H9 (cell line): ENCODE measurements at regions not wholly inside any gene's neighbourhood (a gene's known extent, or its start where the extent isn't known, plus 50 kb on each side); places are given as distances from the start of the nearest gene placed in this dataset.

ENCODE experiments used
- DNase-seq: peaks from one replicate; pipeline ENCODE4 v3.0.0-alpha.2; 2017
- H2AFZ ChIP-seq: one replicate; pipeline ENCODE4 v1.6.1; 2013; ENCODE audit warnings: mild to moderate bottlenecking, low read length, control low read depth, moderate library complexity
- H2AK5ac ChIP-seq: 2 replicates; pipeline ENCODE4 v1.6.1; 2013; ENCODE audit warnings: low read length, control low read depth, mixed read lengths; ENCODE audit not compliant: insufficient read length
- H2BK120ac ChIP-seq: one replicate; pipeline ENCODE4 v1.6.1; 2013; ENCODE audit warnings: low read depth, mild to moderate bottlenecking, low read length, control low read depth, inconsistent platforms; ENCODE audit not compliant: poor library complexity, severe bottlenecking
- H2BK12ac ChIP-seq: 2 replicates; pipeline ENCODE4 v1.6.1; 2013; ENCODE audit warnings: low read length, control low read depth, mixed read lengths, low read depth; ENCODE audit not compliant: insufficient read length
- H2BK15ac ChIP-seq: 2 replicates; pipeline ENCODE4 v1.6.1; 2013; ENCODE audit warnings: low read depth, low read length, control low read depth
- H2BK20ac ChIP-seq: one replicate; pipeline ENCODE4 v1.6.1; 2013; ENCODE audit warnings: low read depth, mild to moderate bottlenecking, low read length, control low read depth, inconsistent platforms; ENCODE audit not compliant: poor library complexity, severe bottlenecking
- H2BK5ac ChIP-seq: 2 replicates; pipeline ENCODE4 v1.6.1; 2013; ENCODE audit warnings: low read length, control low read depth, mixed read lengths; ENCODE audit not compliant: insufficient read length
- H3K14ac ChIP-seq: 2 replicates; pipeline ENCODE4 v1.6.1; 2013; ENCODE audit warnings: low read length, control low read depth; ENCODE audit not compliant: insufficient read depth
- H3K18ac ChIP-seq: 2 replicates; pipeline ENCODE4 v1.6.1; 2013; ENCODE audit warnings: low read depth, mild to moderate bottlenecking, mixed read lengths, low read length, control low read depth; ENCODE audit not compliant: insufficient read length
- H3K23ac ChIP-seq: 2 replicates; pipeline ENCODE4 v1.6.1; 2013; ENCODE audit warnings: low read length, control low read depth, mixed read lengths, low read depth; ENCODE audit not compliant: insufficient read length
- H3K23me2 ChIP-seq: 2 replicates; pipeline ENCODE4 v1.6.1; 2013; ENCODE audit warnings: low read depth, mild to moderate bottlenecking, mixed read lengths, low read length, control low read depth; ENCODE audit not compliant: insufficient read length, poor library complexity, severe bottlenecking
- H3K27ac ChIP-seq: 2 replicates; pipeline ENCODE4 v1.5.1; 2013; ENCODE audit warnings: low read length, control low read depth, mixed read lengths, low read depth; ENCODE audit not compliant: insufficient read length
- H3K27me3 ChIP-seq: 2 replicates; pipeline ENCODE4 v1.6.1; 2013; ENCODE audit warnings: low read length, control low read depth, inconsistent platforms; ENCODE audit not compliant: insufficient read depth
- H3K4ac ChIP-seq: 2 replicates; pipeline ENCODE4 v1.6.1; 2013; ENCODE audit warnings: low read depth, mild to moderate bottlenecking, control low read depth, inconsistent platforms, low read length, moderate library complexity
- H3K4me1 ChIP-seq: 2 replicates; pipeline ENCODE4 v1.6.1; 2013; ENCODE audit warnings: low read length, control low read depth, inconsistent platforms; ENCODE audit not compliant: insufficient read depth
- H3K4me2 ChIP-seq: 2 replicates; pipeline ENCODE4 v1.6.1; 2013; ENCODE audit warnings: low read length, control low read depth, mixed read lengths; ENCODE audit not compliant: insufficient read length, insufficient read depth
- H3K56ac ChIP-seq: 2 replicates; pipeline ENCODE4 v1.6.1; 2013; ENCODE audit warnings: low read depth, mild to moderate bottlenecking, mixed read lengths, low read length, control low read depth; ENCODE audit not compliant: insufficient read length
- H3K79me1 ChIP-seq: 2 replicates; pipeline ENCODE4 v1.6.1; 2013; ENCODE audit warnings: low read depth, mild to moderate bottlenecking, moderate library complexity, low read length, control low read depth, inconsistent platforms; ENCODE audit not compliant: insufficient read depth, poor library complexity, severe bottlenecking
- H3K79me2 ChIP-seq: 2 replicates; pipeline ENCODE4 v1.6.1; 2013; ENCODE audit warnings: low read length, control low read depth, inconsistent platforms; ENCODE audit not compliant: insufficient read depth
- H3K9ac ChIP-seq: 2 replicates; pipeline ENCODE4 v1.6.1; 2013; ENCODE audit warnings: low read length, control low read depth, mixed read lengths; ENCODE audit not compliant: insufficient read length; ENCODE audit errors: extremely low read depth
- H3K9me3 ChIP-seq: one replicate; pipeline ENCODE4 v1.6.1; 2013; ENCODE audit warnings: low read depth, low read length, inconsistent platforms; ENCODE audit not compliant: control insufficient read depth
- H3T11ph ChIP-seq: one replicate; pipeline ENCODE4 v1.6.1; 2013; ENCODE audit warnings: mild to moderate bottlenecking, low read length, control low read depth, inconsistent platforms
- H4K20me1 ChIP-seq: one replicate; pipeline ENCODE4 v1.6.1; 2013; ENCODE audit not compliant: control insufficient read depth, insufficient read length, insufficient read depth
- H4K5ac ChIP-seq: 2 replicates; pipeline ENCODE4 v1.6.1; 2013; ENCODE audit warnings: low read depth, mild to moderate bottlenecking, mixed read lengths, low read length, control low read depth; ENCODE audit not compliant: insufficient read length
- H4K8ac ChIP-seq: replicated peaks from 2 replicates; pipeline ENCODE4 v1.6.1; 2013; ENCODE audit warnings: low read length, control low read depth, mixed read lengths, low read depth; ENCODE audit not compliant: insufficient read length
- H4K91ac ChIP-seq: 2 replicates; pipeline ENCODE4 v1.6.1; 2013; ENCODE audit warnings: low read depth, mild to moderate bottlenecking, moderate library complexity, mixed read lengths, low read length, control low read depth; ENCODE audit not compliant: insufficient read length
- H3K27ac Mint-ChIP-seq, 3 experiments: 2 replicates in 2 of 3; 3 replicates in 1 of 3; pipeline ENCODE4 v1.8.0; 2020 to 2021; ENCODE audit warnings: mixed read lengths in 3 of 3, mild to moderate bottlenecking in 1 of 3, moderate library complexity in 1 of 3
- H3K27me3 Mint-ChIP-seq: 2 replicates; pipeline ENCODE4 v1.8.0; 2021; ENCODE audit warnings: low read depth, mild to moderate bottlenecking, moderate library complexity, mixed read lengths
- H3K36me3 Mint-ChIP-seq, 3 experiments: 2 replicates in 2 of 3; 3 replicates in 1 of 3; pipeline ENCODE4 v1.8.0; 2020 to 2021; ENCODE audit warnings: low read depth in 3 of 3, mixed read lengths in 3 of 3; ENCODE audit not compliant: insufficient read depth in 1 of 3
- H3K4me1 Mint-ChIP-seq, 2 experiments: 2 replicates each; pipeline ENCODE4 v1.8.0; 2020; ENCODE audit warnings: mixed read lengths in 2 of 2
- H3K4me3 Mint-ChIP-seq, 2 experiments: 2 replicates in 1 of 2; 3 replicates in 1 of 2; pipeline ENCODE4 v1.8.0; 2020 to 2021; ENCODE audit warnings: mild to moderate bottlenecking in 2 of 2, mixed read lengths in 2 of 2, moderate library complexity in 1 of 2
- H3K9me3 Mint-ChIP-seq, 2 experiments: 2 replicates in 1 of 2; 3 replicates in 1 of 2; pipeline ENCODE4 v1.8.0; 2020; ENCODE audit warnings: mild to moderate bottlenecking in 2 of 2, mixed read lengths in 2 of 2, moderate library complexity in 1 of 2
- CTCF ChIP-seq: fragments of 200-600 bp; sonication (generic); conservative IDR thresholded peaks from 3 replicates; pipeline ENCODE4 v1.8.0; 2021; ENCODE audit warnings: antibody characterized with exemption, mild to moderate bottlenecking
- WGBS: extraction: QIAGEN DNeasy Blood & Tissue Kit; methylation state at CpG from one replicate; pipeline ENCODE4 v1.1.7; 2013; ENCODE audit warnings: missing lambda C conversion rate, low lambda C conversion rate, mixed read lengths; ENCODE audit not compliant: insufficient read length; ENCODE audit errors: extremely low coverage; 5-methylcytosine and 5-hydroxymethylcytosine counted together

- no peak overlapping the region for H3K18ac ChIP-seq
Measured at GRCh38 chr5:92421942-92422341, 1038.8 kb upstream of the ARRDC3 start.

More at GRCh38 chr5:92421942-92422341, 1038.8 kb upstream of the ARRDC3 start:
- Histone ChIP-seq H2BK20ac (no peak overlapping the region), H2BK120ac (no peak overlapping the region), H3T11ph (no peak overlapping the region), H2BK12ac (no peak overlapping the region), H2AFZ (no peak overlapping the region), H4K8ac (no peak overlapping the region), H3K27me3 (no peaks in the 10 kb centered on the region), H3K4me2 (no peak overlapping the region), H2BK5ac (no peak overlapping the region), H3K79me2 (no peaks in the 10 kb centered on the region), H3K4me1 (no peaks in the 10 kb centered on the region), H3K9me3 (peaks cover 22% of the 10 kb centered on the region), H3K23ac (no peak overlapping the region), H4K5ac (no peak overlapping the region), H4K91ac (no peak overlapping the region), H2AK5ac (no peak overlapping the region), H3K4ac (no peak overlapping the region), H3K27ac (no peak overlapping the region), H3K56ac (no peak overlapping the region), H3K14ac (no peak overlapping the region), H3K79me1 (no peaks in the 10 kb centered on the region), H2BK15ac (no peak overlapping the region), H3K9ac (no peak overlapping the region), H4K20me1 (no peaks in the 10 kb centered on the region), H3K23me2 (no peaks in the 10 kb centered on the region)
- H3K4me1 Mint-ChIP-seq = no peaks in the 10 kb centered on the region
- peaks cover 9 to 36% (median 35%) of the 10 kb centered on the region in 3 experiments; a peak in 6 of 7 replicates for H3K36me3 Mint-ChIP-seq
- WGBS = no CpG with 5 or more reads among the region's 1 CpG
- no peak overlapping the region for H3K27ac Mint-ChIP-seq
- H3K27me3 Mint-ChIP-seq = no peaks in the 10 kb centered on the region
- peaks cover 46 to 56% of the 10 kb centered on the region in 2 experiments for H3K9me3 Mint-ChIP-seq
- no peak for DNase-seq
- no peak overlapping the region for H3K4me3 Mint-ChIP-seq
- no peak for TF ChIP-seq CTCF
